ENCODE measurements at regions not wholly inside any gene's neighbourhood (a gene's known extent, or its start where the extent isn't known, plus 50 kb on each side); places are given as distances from the start of the nearest gene placed in this dataset.

- TF ChIP-seq REST (IDR thresholded peaks at IDR 0.05; ENCODE audit: insufficient read depth in 1 of 2, low read depth in 2 of 2, low read length in 2 of 2) (no peak), POLR2AphosphoS5 (IDR thresholded peaks at IDR 0.05; ENCODE audit: low read depth, low read length) (no peak)
Observed at GRCh38 chr14:101626331-101626730, 65.0 kb downstream of the DIO3 start.
